ENCODE measurements at regions not wholly inside any gene's neighbourhood (a gene's known extent, or its start where the extent isn't known, plus 50 kb on each side); places are given as distances from the start of the nearest gene placed in this dataset.
"Not testable (repeated sequence)": the region's sequence is repeated elsewhere in the genome, so short reads cannot be mapped to it uniquely, and the experiment has no call there.

DNA sequence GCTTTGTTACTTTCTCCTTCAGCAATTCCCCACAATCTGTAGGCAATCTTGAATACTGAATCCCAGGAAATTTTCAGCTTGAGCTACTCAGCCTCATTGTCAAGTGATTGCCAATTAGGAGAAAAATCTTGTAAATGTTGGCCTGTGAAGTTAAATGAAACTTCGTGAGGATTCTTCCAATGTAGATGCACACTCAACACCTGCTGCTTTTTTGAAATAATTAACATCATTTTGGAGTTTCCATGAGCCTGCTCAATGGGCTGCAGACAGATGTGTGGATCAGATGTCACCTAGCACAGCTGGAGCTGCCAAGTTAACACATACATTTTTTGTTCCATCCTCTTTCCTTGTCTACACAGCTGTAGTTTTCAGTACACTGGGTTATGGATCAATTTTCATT is 645.6 kb upstream of the LUZP2 start:
- H3K4me1 ChIP-seq (ENCODE audit: control insufficient read depth, insufficient read depth, low read length): no peaks in the 10 kb centered on the region
- no peaks in the 10 kb centered on the region for H3K27me3 ChIP-seq (ENCODE audit: control insufficient read depth, insufficient read depth, low read length)
- no peak overlapping the region for H3K4me3 ChIP-seq (ENCODE audit: low read depth, low read length)
- H3K36me3 ChIP-seq (ENCODE audit: control insufficient read depth, insufficient read depth, low read length): no peaks in the 10 kb centered on the region
- no peaks in the 10 kb centered on the region for H3K9me3 ChIP-seq (ENCODE audit: control insufficient read depth, insufficient read depth, low read depth, low read length)
- no peak overlapping the region for H3K9ac ChIP-seq (ENCODE audit: low read length)
- no peak overlapping the region for H3K27ac ChIP-seq (ENCODE audit: low read depth, low read length)

- Histone ChIP-seq H3K4me1 (ENCODE audit: control insufficient read depth, insufficient read depth, low read length) (no peaks in the 10 kb centered on the region), H3K27me3 (ENCODE audit: control insufficient read depth, insufficient read depth, low read length) (no peaks in the 10 kb centered on the region), H3K9me3 (ENCODE audit: control insufficient read depth, insufficient read depth, low read depth, low read length) (no peaks in the 10 kb centered on the region), H3K9ac (ENCODE audit: low read length) (no peak overlapping the region), H3K36me3 (ENCODE audit: control insufficient read depth, insufficient read depth, low read length) (no peaks in the 10 kb centered on the region), H3K4me3 (ENCODE audit: low read depth, low read length) (no peak overlapping the region), H3K27ac (ENCODE audit: low read depth, low read length) (no peak overlapping the region)
Measured at GRCh38 chr11:23856654-23857053, 640.2 kb upstream of the LUZP2 start.

GRCh38 chr11:23859087-23859486 is 637.8 kb upstream of the LUZP2 start:
- Histone ChIP-seq H3K36me3 (ENCODE audit: control insufficient read depth, insufficient read depth, low read length) (no peaks in the 10 kb centered on the region), H3K27me3 (ENCODE audit: control insufficient read depth, insufficient read depth, low read length) (no peaks in the 10 kb centered on the region), H3K4me3 (ENCODE audit: low read depth, low read length) (no peak overlapping the region), H3K9me3 (ENCODE audit: control insufficient read depth, insufficient read depth, low read depth, low read length) (no peaks in the 10 kb centered on the region), H3K4me1 (ENCODE audit: control insufficient read depth, insufficient read depth, low read length) (no peaks in the 10 kb centered on the region), H3K27ac (ENCODE audit: low read depth, low read length) (no peak overlapping the region), H3K9ac (ENCODE audit: low read length) (no peak overlapping the region)

DNA sequence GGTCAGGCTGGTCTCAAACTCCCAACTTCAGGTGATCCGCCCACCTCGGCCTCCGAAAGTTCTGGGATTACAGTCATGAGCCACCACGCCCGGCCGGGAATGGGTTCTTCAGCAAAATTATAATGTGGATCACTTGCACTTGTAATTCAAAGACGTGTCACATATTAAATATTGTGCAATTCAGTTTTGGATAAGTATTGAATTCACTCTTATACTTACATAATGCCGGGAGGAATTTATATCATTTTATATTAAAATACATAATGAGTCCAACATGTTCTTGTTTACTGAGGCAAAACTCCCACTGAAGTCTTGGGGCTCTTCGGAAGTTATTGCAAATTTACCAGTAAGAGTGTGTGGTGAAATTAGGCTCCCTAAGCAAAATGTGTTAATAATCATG is 635.2 kb upstream of the LUZP2 start:
- H3K27ac ChIP-seq (ENCODE audit: low read depth, low read length): no peak overlapping the region

GRCh38 chr11:23865341-23865975 is 631.4 kb upstream of the LUZP2 start:
- Histone ChIP-seq H3K4me3 (ENCODE audit: low read depth, low read length) (no peak overlapping the region), H3K27ac (ENCODE audit: low read depth, low read length) (no peak overlapping the region), H3K36me3 (ENCODE audit: control insufficient read depth, insufficient read depth, low read length) (no peaks in the 10 kb centered on the region), H3K27me3 (ENCODE audit: control insufficient read depth, insufficient read depth, low read length) (no peaks in the 10 kb centered on the region), H3K9me3 (ENCODE audit: control insufficient read depth, insufficient read depth, low read depth, low read length) (peaks cover 4% of the 10 kb centered on the region; the same call in 1 of the 2 replicates), H3K9ac (ENCODE audit: low read length) (no peak overlapping the region), H3K4me1 (ENCODE audit: control insufficient read depth, insufficient read depth, low read length) (no peaks in the 10 kb centered on the region)

More for the DNA sequence above, 635.2 kb upstream of the LUZP2 start:
- Histone ChIP-seq H3K9ac (ENCODE audit: low read length) (no peak overlapping the region), H3K4me1 (ENCODE audit: control insufficient read depth, insufficient read depth, low read length) (no peaks in the 10 kb centered on the region), H3K27me3 (ENCODE audit: control insufficient read depth, insufficient read depth, low read length) (no peaks in the 10 kb centered on the region), H3K9me3 (ENCODE audit: control insufficient read depth, insufficient read depth, low read depth, low read length) (no peaks in the 10 kb centered on the region), H3K4me3 (ENCODE audit: low read depth, low read length) (no peak overlapping the region), H3K36me3 (ENCODE audit: control insufficient read depth, insufficient read depth, low read length) (no peaks in the 10 kb centered on the region)

- H3K27ac ChIP-seq (ENCODE audit: low read depth, low read length): no peak overlapping the region
- H3K9me3 ChIP-seq (ENCODE audit: control insufficient read depth, insufficient read depth, low read depth, low read length): peaks cover 4% of the 10 kb centered on the region; the same call in 1 of the 2 replicates
- H3K4me1 ChIP-seq (ENCODE audit: control insufficient read depth, insufficient read depth, low read length): no peaks in the 10 kb centered on the region
- no peaks in the 10 kb centered on the region for H3K36me3 ChIP-seq (ENCODE audit: control insufficient read depth, insufficient read depth, low read length)
- H3K27me3 ChIP-seq (ENCODE audit: control insufficient read depth, insufficient read depth, low read length): no peaks in the 10 kb centered on the region
- no peak overlapping the region for H3K4me3 ChIP-seq (ENCODE audit: low read depth, low read length)
- no peak overlapping the region for H3K9ac ChIP-seq (ENCODE audit: low read length)
Measured at GRCh38 chr11:23866641-23867040, 630.2 kb upstream of the LUZP2 start.

DNA sequence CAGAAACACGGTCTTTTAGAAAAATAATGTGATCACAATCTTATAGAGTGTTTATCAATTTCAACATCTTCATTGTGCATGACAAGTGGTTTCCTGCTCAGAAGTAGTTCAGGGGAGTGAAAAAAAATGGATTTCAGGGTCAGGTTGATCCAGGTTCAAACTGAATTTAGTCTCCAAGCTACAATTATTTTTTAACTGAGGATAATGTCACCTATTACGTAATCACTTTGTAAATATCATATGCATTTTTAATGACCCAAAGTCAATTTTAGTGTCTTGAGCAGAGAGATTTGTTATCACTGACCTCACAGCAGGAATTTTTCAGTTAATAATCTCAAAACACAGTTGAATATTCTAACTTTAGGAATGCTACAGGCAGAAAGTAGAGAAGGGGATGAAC is 627.2 kb upstream of the LUZP2 start:
- Histone ChIP-seq H3K9me3 (ENCODE audit: control insufficient read depth, insufficient read depth, low read depth, low read length) (peaks cover 4% of the 10 kb centered on the region; the same call in 1 of the 2 replicates), H3K4me1 (ENCODE audit: control insufficient read depth, insufficient read depth, low read length) (peaks cover 2% of the 10 kb centered on the region; the same call in 1 of the 2 replicates), H3K27ac (ENCODE audit: low read depth, low read length) (no peak overlapping the region), H3K36me3 (ENCODE audit: control insufficient read depth, insufficient read depth, low read length) (no peaks in the 10 kb centered on the region), H3K4me3 (ENCODE audit: low read depth, low read length) (no peak overlapping the region), H3K27me3 (ENCODE audit: control insufficient read depth, insufficient read depth, low read length) (no peaks in the 10 kb centered on the region), H3K9ac (ENCODE audit: low read length) (no peak overlapping the region)

DNA sequence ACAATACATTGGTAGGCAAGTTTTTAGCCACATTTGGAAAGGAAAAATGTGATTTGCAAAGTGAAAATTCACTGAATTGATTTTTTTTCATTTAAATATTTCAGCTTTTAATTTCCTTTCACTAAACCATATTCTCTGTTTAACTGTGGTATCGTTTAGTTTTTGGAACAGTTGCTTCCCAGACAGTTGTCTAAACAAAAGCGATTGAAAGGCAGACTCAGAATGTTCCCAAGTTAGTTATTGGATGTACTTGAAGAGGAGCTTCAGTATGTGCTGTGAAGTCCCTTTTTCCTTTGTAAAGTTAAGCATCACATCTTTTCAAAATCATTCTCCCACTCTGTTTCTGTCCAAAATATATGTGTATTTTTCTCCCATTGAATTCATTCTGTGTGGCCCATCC is 623.4 kb upstream of the LUZP2 start:
- Histone ChIP-seq H3K27ac (ENCODE audit: low read depth, low read length) (no peak overlapping the region), H3K36me3 (ENCODE audit: control insufficient read depth, insufficient read depth, low read length) (no peaks in the 10 kb centered on the region), H3K9ac (ENCODE audit: low read length) (no peak overlapping the region), H3K4me1 (ENCODE audit: control insufficient read depth, insufficient read depth, low read length) (peaks cover 8% of the 10 kb centered on the region; the same call in 1 of the 2 replicates), H3K9me3 (ENCODE audit: control insufficient read depth, insufficient read depth, low read depth, low read length) (peaks cover 7% of the 10 kb centered on the region; the same call in 1 of the 2 replicates), H3K4me3 (ENCODE audit: low read depth, low read length) (no peak overlapping the region), H3K27me3 (ENCODE audit: control insufficient read depth, insufficient read depth, low read length) (no peaks in the 10 kb centered on the region)

DNA sequence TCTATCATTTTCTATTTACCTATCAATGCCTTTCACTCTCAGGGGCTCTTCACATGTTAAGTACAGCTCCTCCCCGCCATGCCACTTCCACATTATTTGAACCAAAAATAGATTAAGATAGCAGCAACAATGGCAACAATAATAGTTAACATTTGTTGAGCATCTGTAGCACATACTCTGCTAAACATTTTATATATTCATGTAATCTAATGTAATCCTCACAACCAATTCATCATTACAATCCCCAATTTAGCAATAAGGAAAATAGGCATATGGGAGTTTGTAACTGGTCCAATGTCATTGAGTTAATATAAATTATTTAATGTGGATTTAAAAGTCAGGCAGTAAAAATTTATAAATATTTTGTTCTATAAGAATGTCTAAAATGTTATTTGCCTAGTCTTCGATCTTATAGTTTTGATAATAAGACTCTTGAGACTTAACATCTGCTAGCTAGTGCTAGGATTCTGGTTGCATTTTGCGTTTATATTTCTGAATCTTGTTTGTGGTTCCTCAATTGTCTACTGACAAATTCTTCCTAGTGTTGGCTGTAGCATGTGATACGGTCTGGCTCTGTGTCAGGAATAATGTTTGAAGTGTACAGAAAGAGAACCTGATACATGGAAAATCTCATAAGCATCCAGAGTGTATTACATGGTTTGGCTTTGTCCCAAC is 621.5 kb upstream of the LUZP2 start:
- H3K4me3 ChIP-seq (ENCODE audit: low read depth, low read length): no peak overlapping the region
- H3K9me3 ChIP-seq (ENCODE audit: control insufficient read depth, insufficient read depth, low read depth, low read length): peaks cover 5% of the 10 kb centered on the region; the same call in 1 of the 2 replicates
- no peak overlapping the region for H3K9ac ChIP-seq (ENCODE audit: low read length)
- H3K36me3 ChIP-seq (ENCODE audit: control insufficient read depth, insufficient read depth, low read length): no peaks in the 10 kb centered on the region
- peaks cover 8% of the 10 kb centered on the region; the same call in 1 of the 2 replicates for H3K4me1 ChIP-seq (ENCODE audit: control insufficient read depth, insufficient read depth, low read length)
- no peak overlapping the region for H3K27ac ChIP-seq (ENCODE audit: low read depth, low read length)
- no peaks in the 10 kb centered on the region for H3K27me3 ChIP-seq (ENCODE audit: control insufficient read depth, insufficient read depth, low read length)

DNA sequence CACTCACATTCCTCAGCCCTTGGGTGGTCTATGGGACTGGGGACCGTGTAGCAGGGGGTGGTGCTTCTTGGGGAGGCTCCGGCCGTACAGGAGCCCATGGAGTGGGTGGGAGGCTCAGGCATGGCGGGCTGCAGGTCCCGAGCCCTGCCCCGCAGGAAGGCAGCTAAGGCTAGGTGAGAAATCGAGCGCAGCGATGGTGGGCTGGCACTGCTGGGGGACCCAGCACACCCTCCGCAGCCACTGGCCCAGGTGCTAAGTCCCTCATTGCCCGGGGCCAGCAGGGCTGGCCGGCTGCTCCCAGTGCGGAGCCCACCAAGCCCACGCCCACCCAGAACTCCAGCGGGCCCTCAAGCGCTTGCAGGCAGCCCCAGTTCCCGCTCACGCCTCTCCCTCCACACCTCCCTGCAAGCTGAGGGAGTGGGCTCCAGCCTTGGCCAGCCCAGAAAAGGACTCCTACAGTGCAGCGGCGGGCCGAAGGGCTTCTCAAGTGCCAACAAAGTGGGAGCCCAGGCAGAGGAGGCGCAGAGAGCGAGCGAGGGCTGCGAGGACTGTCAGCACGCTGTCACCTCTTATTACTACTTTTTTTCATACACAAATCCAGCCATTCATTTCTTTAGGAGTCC is 613.3 kb upstream of the LUZP2 start:
- H3K27me3 ChIP-seq (ENCODE audit: control insufficient read depth, insufficient read depth, low read length); H3K36me3 ChIP-seq (ENCODE audit: control insufficient read depth, insufficient read depth, low read length); H3K27ac ChIP-seq (ENCODE audit: low read depth, low read length); H3K9me3 ChIP-seq (ENCODE audit: control insufficient read depth, insufficient read depth, low read depth, low read length); H3K4me3 ChIP-seq (ENCODE audit: low read depth, low read length); H3K4me1 ChIP-seq (ENCODE audit: control insufficient read depth, insufficient read depth, low read length); H3K9ac ChIP-seq (ENCODE audit: low read length): not testable (repeated sequence)

DNA sequence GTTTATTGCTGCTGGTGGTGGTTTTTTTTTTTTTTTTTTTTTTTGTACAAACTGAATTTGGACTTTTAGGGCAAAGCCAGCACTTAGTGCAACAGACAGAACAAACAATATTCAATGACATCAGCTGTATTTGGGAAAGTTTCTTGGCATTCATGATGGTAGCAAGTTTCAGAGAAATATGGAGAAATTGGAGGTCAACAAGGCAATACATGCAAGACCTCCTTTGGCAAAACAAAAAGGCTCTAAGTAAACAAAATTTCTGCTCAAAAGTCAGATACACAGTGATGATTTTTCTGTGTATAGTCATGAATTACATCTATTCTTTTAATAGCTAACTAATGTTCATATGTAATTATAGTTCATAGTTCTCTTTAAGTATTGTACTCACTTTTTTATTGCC is 612.5 kb upstream of the LUZP2 start:
- H3K9me3 ChIP-seq (ENCODE audit: control insufficient read depth, insufficient read depth, low read depth, low read length): no peaks in the 10 kb centered on the region
- H3K27ac ChIP-seq (ENCODE audit: low read depth, low read length): no peak overlapping the region
- H3K4me1 ChIP-seq (ENCODE audit: control insufficient read depth, insufficient read depth, low read length): peaks cover 7% of the 10 kb centered on the region
- no peak overlapping the region for H3K4me3 ChIP-seq (ENCODE audit: low read depth, low read length)
- no peak overlapping the region for H3K9ac ChIP-seq (ENCODE audit: low read length)
- H3K27me3 ChIP-seq (ENCODE audit: control insufficient read depth, insufficient read depth, low read length): no peaks in the 10 kb centered on the region
- no peaks in the 10 kb centered on the region for H3K36me3 ChIP-seq (ENCODE audit: control insufficient read depth, insufficient read depth, low read length)

Data from HUES6 (cell line).